Mononuclear cell (primary cell): ENCODE measurements at regions not wholly inside any gene's neighbourhood (a gene's known extent, or its start where the extent isn't known, plus 50 kb on each side); places are given as distances from the start of the nearest gene placed in this dataset.

Source experiments
- H3K27me3 ChIP-seq: 2 replicates; pipeline ENCODE4 v1.6.0; 2011; ENCODE audit warnings: low read length, control low read depth; ENCODE audit not compliant: insufficient read depth
- H3K4me1 ChIP-seq: 2 replicates; pipeline ENCODE4 v1.5.1; 2011; ENCODE audit warnings: mild to moderate bottlenecking, low read length, control low read depth; ENCODE audit not compliant: insufficient read depth
- H3K4me3 ChIP-seq: 2 replicates; pipeline ENCODE4 v1.5.1; 2011; ENCODE audit warnings: mild to moderate bottlenecking, low read length, moderate library complexity
- H3K9me3 ChIP-seq: 2 replicates; pipeline ENCODE4 v1.5.1; 2011; ENCODE audit warnings: low read depth, mild to moderate bottlenecking, control low read depth, low read length

DNA sequence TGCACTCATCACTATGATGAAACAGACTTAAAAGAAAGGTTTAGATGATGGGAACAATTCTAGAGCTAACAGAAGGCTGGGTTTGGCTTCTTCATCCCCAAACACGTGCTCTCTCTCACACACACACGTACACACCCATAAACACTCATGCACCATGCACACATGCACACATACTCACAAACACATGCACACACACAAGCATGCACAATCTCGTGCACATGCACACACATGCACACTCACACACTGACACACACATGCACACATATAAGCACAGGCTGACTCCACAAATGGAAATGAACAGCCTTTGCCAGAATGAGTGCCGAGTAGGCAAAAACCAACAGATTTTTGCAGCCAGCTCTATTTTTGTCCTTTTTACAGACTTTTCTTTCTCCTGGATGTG lies 1571.6 kb downstream of the AACS start:
- H3K4me3 ChIP-seq: no peak overlapping the region
- no peaks in the 10 kb centered on the region for H3K4me1 ChIP-seq
- no peaks in the 10 kb centered on the region for H3K27me3 ChIP-seq
- no peaks in the 10 kb centered on the region for H3K9me3 ChIP-seq

DNA sequence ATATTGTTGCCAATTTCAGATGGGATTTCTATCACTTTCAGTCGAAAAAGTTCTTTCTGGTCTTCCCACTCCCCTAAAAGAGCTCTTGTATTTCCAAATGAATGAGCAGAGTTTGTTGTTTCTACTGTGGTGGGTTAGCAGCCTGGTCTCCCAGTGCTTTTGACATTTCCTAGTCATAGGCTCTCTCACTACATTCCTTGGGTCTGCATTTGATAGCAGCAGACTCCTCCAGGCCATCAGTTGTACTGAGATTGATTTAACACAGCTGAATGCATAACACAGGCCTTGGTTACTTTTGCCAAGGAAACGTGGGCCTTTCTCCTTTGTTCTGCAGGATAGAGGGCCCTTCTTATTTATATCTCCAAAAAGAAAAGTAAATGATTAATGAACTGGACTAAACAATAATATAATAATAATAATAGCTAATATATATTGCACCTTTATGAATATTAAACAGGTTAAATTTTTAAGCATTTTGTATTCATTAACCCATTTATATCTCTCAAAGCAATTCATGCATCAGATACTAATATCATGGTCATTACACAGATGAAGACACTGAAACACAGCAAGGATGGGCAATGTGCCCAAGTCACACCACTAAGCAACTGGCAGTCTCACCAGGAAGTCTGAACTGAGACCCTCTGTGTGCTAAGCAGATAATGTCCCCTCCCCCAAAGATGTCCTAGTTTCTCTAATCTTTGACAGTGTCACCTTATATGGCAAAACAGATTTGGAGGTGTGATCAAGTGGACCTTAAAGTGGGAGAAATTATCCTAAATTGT lies 1579.2 kb downstream of the AACS start:
- no peaks in the 10 kb centered on the region for H3K27me3 ChIP-seq
- no peaks in the 10 kb centered on the region for H3K4me1 ChIP-seq
- no peak overlapping the region for H3K4me3 ChIP-seq
- H3K9me3 ChIP-seq: no peaks in the 10 kb centered on the region

DNA sequence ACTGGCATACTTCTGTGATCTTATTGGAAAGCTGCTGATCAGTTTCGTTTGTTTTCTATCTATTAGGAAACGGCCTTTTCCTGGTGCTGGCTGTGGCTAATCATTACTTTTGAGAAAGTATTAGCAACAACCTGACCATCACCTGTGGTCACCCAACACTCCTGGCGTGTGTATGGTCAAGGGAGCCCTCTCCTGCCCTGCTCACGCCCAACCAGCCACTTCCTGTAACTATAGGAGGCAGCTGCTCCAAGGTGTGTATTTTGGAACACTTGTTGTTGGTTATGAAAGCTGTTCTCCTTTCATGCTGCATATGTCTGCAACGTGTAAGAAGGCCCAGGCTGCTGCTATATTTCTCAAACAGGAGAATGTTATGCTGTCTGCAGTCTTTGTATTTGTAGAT lies 1582.8 kb downstream of the AACS start:
- Histone ChIP-seq H3K27me3 (no peaks in the 10 kb centered on the region), H3K9me3 (no peaks in the 10 kb centered on the region), H3K4me1 (no peaks in the 10 kb centered on the region), H3K4me3 (no peak overlapping the region)

DNA sequence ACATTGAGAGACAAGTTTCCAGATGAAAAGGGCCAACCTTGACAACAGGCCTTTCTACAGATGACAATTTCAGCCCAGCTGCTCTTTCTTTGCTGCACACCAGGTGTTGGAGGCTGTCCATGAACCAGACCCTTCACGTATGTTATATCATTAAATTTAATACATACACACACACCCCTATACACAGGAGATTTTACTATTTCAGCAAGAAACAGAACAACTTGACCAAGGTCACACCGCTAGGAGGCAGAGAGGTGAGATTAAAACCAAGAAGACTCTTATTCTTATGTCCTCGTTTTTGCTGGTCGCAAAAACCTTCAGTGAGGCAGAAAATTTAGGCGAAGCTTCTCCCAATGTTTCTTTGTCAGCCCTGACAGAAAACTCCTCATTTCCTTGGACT lies 1585.9 kb downstream of the AACS start:
- Histone ChIP-seq H3K4me3 (no peak overlapping the region), H3K27me3 (no peaks in the 10 kb centered on the region), H3K4me1 (no peaks in the 10 kb centered on the region)

DNA sequence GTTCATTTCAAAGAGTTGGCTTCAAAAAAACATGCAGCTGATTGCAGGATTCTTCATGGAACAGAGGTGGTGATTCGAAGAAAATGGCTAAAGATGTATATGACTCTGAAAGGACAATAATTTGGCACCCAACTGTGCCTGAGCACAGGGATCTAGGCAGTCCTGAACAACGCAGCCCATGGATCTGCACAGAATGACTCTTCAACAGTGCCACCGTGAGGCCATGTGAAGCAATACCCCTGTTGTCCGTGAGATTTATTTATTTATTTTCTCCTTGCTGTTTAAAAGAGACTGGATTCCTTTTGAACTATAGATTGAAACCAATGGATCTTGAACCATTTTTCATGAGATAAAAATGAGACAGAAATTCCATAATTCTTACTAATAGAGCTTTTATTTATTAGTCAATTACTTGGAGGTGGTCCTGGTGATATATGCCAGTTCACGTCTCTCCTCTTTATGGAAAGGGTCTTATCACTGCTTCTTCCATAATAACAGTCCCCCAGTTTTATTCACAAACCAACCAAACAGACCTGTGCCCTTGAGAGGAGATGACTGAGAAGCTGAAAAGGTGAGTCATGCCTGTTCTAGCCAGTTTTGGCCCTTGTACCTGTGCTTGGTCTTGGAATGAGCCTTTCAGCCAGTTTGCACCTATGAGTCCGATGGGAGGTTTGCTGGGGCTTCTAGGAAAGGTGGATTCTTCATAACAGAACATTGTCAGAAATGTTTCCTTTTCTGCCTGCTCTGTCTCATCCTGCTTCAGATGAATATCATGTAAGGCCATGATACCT lies 1598.3 kb downstream of the AACS start:
- Histone ChIP-seq H3K9me3 (no peaks in the 10 kb centered on the region), H3K4me3 (no peak overlapping the region), H3K27me3 (no peaks in the 10 kb centered on the region), H3K4me1 (no peaks in the 10 kb centered on the region)

More for the DNA sequence above, 1585.9 kb downstream of the AACS start:
- no peaks in the 10 kb centered on the region for H3K9me3 ChIP-seq

DNA sequence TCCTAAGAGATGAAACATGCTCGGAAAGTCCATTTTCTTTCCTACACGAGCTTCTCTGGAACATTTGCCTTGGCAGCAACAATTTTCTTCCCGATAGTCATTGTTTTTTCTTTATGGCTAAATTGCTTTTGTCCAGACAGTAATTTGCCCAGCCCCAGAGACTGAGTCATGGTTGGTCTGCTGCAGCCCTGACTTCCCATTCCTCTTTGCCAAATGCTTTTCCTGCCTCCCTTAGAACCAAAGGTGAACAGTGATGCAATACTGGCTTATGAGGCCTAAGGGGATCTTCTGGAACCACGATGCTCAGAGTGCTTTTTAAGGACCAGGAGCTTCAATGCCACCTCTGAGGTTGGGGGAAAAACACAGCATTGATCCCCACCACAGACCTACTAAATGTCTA lies 1599.6 kb upstream of the TMEM132C start:
- Histone ChIP-seq H3K27me3 (no peaks in the 10 kb centered on the region), H3K4me3 (no peak overlapping the region), H3K9me3 (no peaks in the 10 kb centered on the region), H3K4me1 (no peaks in the 10 kb centered on the region)

DNA sequence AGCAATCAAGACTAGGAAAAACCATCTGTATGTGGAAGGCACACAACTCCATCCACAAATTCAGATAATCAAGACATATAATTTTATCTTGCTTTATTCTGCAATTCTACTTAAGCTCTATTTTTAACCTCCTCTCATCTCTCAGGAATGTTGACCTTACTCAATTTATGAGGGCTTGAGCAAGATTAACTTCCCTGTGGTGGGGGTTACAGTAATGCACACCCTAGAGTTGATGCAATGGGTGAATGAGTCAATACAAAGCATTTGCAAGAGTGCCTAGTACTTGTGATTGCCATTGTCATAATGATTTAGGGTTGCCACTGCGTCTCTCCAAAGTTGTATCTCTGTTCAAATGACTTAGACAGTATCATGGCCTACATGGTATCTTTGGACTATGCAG lies 1598.4 kb upstream of the TMEM132C start:
- no peaks in the 10 kb centered on the region for H3K27me3 ChIP-seq
- no peak overlapping the region for H3K4me3 ChIP-seq
- H3K4me1 ChIP-seq: no peaks in the 10 kb centered on the region
- no peaks in the 10 kb centered on the region for H3K9me3 ChIP-seq

DNA sequence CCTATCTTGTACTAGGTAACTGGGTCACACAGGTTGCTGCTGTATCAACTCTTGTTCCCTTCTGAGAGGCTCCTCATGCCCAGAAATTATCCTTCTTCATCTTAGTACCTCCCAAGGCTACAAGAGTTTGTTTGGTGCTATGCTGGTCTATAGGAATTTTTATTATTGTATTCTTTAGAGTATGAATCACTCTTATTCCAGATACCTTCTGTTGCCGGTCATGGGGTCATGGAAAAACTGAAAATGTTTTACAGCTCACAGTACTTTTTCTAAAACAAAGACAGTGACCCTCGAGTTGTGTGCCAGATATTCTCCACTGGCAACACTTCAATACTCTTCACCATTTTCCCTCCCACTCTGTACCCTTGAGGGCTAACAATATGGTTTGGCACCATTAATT lies 1598.0 kb upstream of the TMEM132C start:
- Histone ChIP-seq H3K4me3 (no peak overlapping the region), H3K9me3 (no peaks in the 10 kb centered on the region), H3K4me1 (no peaks in the 10 kb centered on the region), H3K27me3 (no peaks in the 10 kb centered on the region)

DNA sequence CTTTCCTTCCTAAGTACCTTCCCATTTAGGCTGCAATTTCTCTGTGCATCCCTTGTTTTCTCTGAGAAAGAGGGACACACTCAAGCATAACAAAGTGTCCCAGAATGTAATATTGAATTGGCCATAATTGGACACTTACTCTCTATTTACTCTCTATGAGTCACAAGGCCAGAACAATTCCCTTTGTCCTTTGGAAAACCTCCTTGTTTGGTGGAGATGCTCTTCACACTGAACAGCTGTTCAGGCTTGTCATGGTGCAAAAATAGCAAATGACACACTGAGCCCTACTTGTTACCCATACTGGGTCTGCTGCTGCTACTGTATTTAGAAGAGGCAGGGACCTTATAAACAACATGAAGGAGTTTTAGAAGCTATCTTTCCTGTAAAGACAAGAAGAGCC lies 1590.5 kb upstream of the TMEM132C start:
- Histone ChIP-seq H3K4me1 (no peaks in the 10 kb centered on the region), H3K9me3 (no peaks in the 10 kb centered on the region), H3K4me3 (no peak overlapping the region), H3K27me3 (no peaks in the 10 kb centered on the region)

DNA sequence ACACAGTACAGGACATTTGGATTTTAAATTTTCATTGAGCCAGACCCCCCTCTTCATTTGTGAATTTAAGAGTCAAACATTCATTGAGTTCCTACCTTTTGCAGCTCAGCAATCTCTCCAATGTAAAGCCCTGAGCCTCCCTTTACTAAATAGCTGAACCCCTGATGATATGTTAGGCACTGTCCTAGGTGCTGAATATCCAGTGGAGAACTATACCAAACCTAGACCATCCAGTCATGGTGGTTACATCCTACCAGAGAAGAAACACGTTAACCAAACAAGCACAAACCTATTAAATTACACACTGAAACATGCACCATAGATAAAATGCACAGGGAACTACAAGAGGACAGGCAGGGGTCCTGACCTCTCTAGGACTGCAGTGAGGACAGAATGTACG lies 1585.3 kb upstream of the TMEM132C start:
- H3K9me3 ChIP-seq: no peaks in the 10 kb centered on the region
- no peak overlapping the region for H3K4me3 ChIP-seq
- H3K27me3 ChIP-seq: no peaks in the 10 kb centered on the region
- H3K4me1 ChIP-seq: no peaks in the 10 kb centered on the region

DNA sequence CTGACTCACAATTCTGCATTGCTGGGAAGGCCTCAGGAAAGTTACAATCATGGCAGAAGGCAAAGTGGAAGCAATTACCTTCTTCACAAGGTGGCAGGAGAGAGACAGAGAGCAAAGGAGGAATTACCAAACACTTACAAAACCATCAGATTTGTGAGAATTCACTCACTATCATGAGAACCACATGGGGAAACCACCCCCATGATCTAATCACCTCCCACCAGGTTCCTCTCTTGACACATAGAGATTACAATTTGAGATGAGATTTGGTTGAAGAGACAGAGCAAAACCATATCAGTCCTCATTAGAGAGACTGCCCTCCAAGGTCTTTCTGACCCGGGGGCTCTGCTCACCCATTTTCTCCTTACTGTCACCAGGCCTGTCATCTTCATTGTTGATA lies 1582.3 kb upstream of the TMEM132C start:
- Histone ChIP-seq H3K27me3 (no peaks in the 10 kb centered on the region), H3K9me3 (no peaks in the 10 kb centered on the region), H3K4me3 (no peak overlapping the region), H3K4me1 (no peaks in the 10 kb centered on the region)

DNA sequence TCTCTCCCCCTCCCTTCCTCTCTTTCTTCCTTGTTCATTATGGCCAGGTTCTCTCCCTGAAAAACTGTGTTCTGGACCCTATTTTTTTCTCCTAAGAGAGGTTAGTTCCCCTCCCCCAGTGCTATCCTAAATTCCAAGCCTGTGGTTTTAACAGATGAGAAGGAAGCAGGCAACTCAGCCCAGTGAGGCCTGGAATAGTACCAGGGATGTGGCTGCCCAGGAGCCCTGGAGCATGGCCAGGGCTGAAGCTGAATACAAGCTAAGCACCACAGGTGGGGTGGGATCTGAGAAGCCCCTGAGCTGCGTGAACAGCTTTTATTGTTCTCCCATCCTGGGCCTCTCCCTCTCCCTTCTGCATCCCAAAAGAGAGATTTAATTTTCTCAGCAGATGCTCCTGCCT lies 1581.3 kb upstream of the TMEM132C start:
- H3K4me3 ChIP-seq: no peak overlapping the region
- H3K9me3 ChIP-seq: no peaks in the 10 kb centered on the region
- no peaks in the 10 kb centered on the region for H3K4me1 ChIP-seq
- H3K27me3 ChIP-seq: no peaks in the 10 kb centered on the region

DNA sequence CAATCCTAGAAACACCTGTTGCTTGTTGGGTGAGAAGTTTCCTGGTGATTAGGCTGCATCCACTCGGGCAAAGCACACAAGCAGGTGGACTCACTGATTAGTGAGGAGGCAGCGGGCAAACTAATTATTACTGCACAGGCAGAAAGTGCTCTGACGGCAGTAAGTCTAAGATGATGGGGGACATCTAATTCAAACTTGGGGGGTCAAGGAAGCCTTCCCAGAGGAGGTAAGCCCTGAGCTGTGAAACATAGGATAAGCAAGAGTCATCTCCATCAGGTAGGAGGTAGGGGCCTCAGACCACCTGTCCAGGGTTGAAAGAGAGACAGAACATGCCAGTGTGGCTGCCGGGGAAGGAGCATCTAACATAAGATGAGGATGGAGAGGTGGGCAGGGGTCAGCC lies 1578.4 kb upstream of the TMEM132C start:
- no peak overlapping the region for H3K4me3 ChIP-seq

DNA sequence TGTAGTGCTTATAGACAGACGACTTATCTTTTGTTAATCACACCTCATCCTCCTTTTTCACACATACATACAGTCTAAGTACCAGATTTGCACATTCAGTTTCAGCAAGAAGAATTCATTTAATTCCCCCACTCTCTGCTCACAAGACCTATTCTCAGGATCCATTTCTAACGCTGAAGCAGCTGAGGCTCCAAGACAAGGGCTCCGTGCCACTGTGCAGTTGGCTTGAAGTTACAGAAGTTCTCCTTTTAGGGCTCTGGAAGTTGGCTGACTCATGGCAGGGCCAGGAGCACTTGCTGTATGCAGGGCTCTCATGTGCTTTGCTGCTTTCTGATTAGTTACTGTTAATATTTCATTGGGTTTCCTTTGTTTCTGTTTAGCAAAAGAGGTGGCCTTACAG lies 1566.9 kb upstream of the TMEM132C start:
- Histone ChIP-seq H3K27me3 (no peaks in the 10 kb centered on the region), H3K4me1 (no peaks in the 10 kb centered on the region), H3K9me3 (no peaks in the 10 kb centered on the region), H3K4me3 (no peak overlapping the region)

More for the DNA sequence above, 1578.4 kb upstream of the TMEM132C start:
- Histone ChIP-seq H3K9me3 (no peaks in the 10 kb centered on the region), H3K4me1 (no peaks in the 10 kb centered on the region), H3K27me3 (no peaks in the 10 kb centered on the region)

DNA sequence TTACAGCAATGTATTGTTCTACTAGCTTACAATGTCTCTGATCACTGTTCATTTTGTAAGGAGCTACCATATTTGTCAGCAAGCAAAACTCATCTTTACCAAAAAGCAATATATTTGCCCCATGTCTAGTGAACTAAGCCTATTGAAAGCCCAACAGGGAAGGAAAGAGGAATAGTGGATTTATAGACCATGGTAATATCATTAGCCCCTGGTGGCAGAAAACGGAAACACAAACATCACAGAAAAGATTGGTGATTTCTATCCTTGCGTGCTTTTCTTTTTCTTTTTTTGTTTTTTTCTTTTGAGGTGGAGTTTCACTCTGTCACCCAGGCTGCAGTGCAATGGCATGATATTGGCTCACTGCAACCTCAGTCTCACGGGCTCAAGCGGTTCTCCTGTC lies 1562.4 kb upstream of the TMEM132C start:
- Histone ChIP-seq H3K4me3 (no peak overlapping the region), H3K9me3 (no peaks in the 10 kb centered on the region), H3K27me3 (no peaks in the 10 kb centered on the region), H3K4me1 (no peaks in the 10 kb centered on the region)

DNA sequence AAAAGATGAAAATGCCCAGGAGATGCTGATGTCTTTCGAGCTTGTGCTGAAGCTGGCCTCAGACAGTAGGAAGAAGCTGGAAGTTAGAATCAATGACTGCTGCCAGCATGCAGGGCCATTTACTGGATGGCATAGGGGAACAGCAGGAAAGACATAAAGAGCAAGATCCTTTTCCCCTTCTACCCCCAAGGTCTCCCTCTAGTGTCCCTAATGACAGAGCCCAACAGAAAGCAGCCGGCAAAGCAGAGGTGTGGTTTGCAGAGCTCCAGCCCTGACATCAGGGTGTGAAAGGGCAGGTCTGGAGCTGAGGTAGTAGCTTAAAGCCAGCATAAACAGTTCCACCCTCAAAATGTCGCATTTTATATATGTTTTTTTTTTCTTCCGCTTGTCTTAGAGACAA lies 1560.7 kb upstream of the TMEM132C start:
- no peaks in the 10 kb centered on the region for H3K27me3 ChIP-seq
- H3K4me1 ChIP-seq: no peaks in the 10 kb centered on the region
- H3K4me3 ChIP-seq: no peak overlapping the region
- H3K9me3 ChIP-seq: no peaks in the 10 kb centered on the region
